GM18505 (cell line): ENCODE measurements at regions not wholly inside any gene's neighbourhood (a gene's known extent, or its start where the extent isn't known, plus 50 kb on each side); places are given as distances from the start of the nearest gene placed in this dataset.
"Not testable (repeated sequence)": the region's sequence is repeated elsewhere in the genome, so short reads cannot be mapped to it uniquely, and the experiment has no call there.

ENCODE experiments used
- ATAC-seq: cut with Tn5 transposase; IDR thresholded peaks from one replicate; pipeline ENCODE4 v1.9.1; 2021; ENCODE audit not compliant: unreplicated experiment

- not testable (repeated sequence) for ATAC-seq
Measured at GRCh38 chr21:5975719-5976118, 4545.7 kb upstream of the TPTE start.

GRCh38 chr21:5997586-5997985, 4523.8 kb upstream of the TPTE start:
- not testable (repeated sequence) for ATAC-seq

GRCh38 chr21:6015422-6016057, 4505.8 kb upstream of the TPTE start:
- not testable (repeated sequence) for ATAC-seq

- not testable (repeated sequence) for ATAC-seq
Measured at GRCh38 chr21:6020460-6020859, 4500.9 kb upstream of the TPTE start.

GRCh38 chr21:6020953-6021716, 4500.2 kb upstream of the TPTE start:
- ATAC-seq = not testable (repeated sequence)

GRCh38 chr21:6021717-6022270, 4499.6 kb upstream of the TPTE start:
- ATAC-seq = not testable (repeated sequence)

GRCh38 chr21:6023331-6023730, 4498.1 kb upstream of the TPTE start:
- not testable (repeated sequence) for ATAC-seq

- not testable (repeated sequence) for ATAC-seq
Measured at GRCh38 chr21:6025139-6025538, 4496.2 kb upstream of the TPTE start.

GRCh38 chr21:6027497-6027896, 4493.9 kb upstream of the TPTE start:
- ATAC-seq = not testable (repeated sequence)

GRCh38 chr21:6034124-6034678, 4487.2 kb upstream of the TPTE start:
- ATAC-seq = not testable (repeated sequence)

GRCh38 chr21:6034820-6035473, 4486.4 kb upstream of the TPTE start:
- ATAC-seq = not testable (repeated sequence)

- not testable (repeated sequence) for ATAC-seq
Measured at GRCh38 chr21:6035474-6036155, 4485.8 kb upstream of the TPTE start.

GRCh38 chr21:6039224-6039623, 4482.2 kb upstream of the TPTE start:
- not testable (repeated sequence) for ATAC-seq

- not testable (repeated sequence) for ATAC-seq
Measured at GRCh38 chr21:6040095-6040494, 4481.3 kb upstream of the TPTE start.

- ATAC-seq = not testable (repeated sequence)
Measured at GRCh38 chr21:6043430-6044275, 4477.7 kb upstream of the TPTE start.

- ATAC-seq = not testable (repeated sequence)
Measured at GRCh38 chr21:6044695-6045094, 4476.7 kb upstream of the TPTE start.

- ATAC-seq = not testable (repeated sequence)
Measured at GRCh38 chr21:6049930-6050329, 4471.5 kb upstream of the TPTE start.

- ATAC-seq = not testable (repeated sequence)
Measured at GRCh38 chr21:6052109-6052508, 4469.3 kb upstream of the TPTE start.

GRCh38 chr21:6053145-6053544, 4468.2 kb upstream of the TPTE start:
- not testable (repeated sequence) for ATAC-seq
